Left lung (tissue), 4 donors: ENCODE measurements at regions not wholly inside any gene's neighbourhood (a gene's known extent, or its start where the extent isn't known, plus 50 kb on each side); places are given as distances from the start of the nearest gene placed in this dataset.
A peak's percentile ranks its signal among the peaks of the same experiment; 100 is the strongest.

ENCODE experiments used
- ATAC-seq: fragments of 200-7000 bp; cut with Tn5 transposase; one replicate; pipeline ENCODE4 v1.9.1; 2020; ENCODE audit warnings: moderate library complexity
- DNase-seq, 4 donors: peaks; one replicate each; pipeline ENCODE4 v3.0.0-alpha.2; 2013 to 2020
- H3K27ac ChIP-seq, 2 donors: fragments of 200-600 bp; sonication (generic) in 1 of 2; one replicate each; pipeline versions ENCODE4 v1.5.0 to v1.8.0; 2020 to 2021
- H3K27me3 ChIP-seq, 2 donors: fragments of 200-600 bp; sonication (generic) in 1 of 2; one replicate each; pipeline versions ENCODE4 v1.5.0 to v1.8.0; 2020 to 2021
- H3K36me3 ChIP-seq, 2 donors: fragments of 200-600 bp; sonication (generic) in 1 of 2; one replicate each; pipeline versions ENCODE4 v1.5.0 to v1.8.0; 2020 to 2021
- H3K4me1 ChIP-seq, 2 donors: fragments of 200-600 bp; one replicate each; pipeline ENCODE4 v1.8.0; 2021
- H3K4me3 ChIP-seq, 2 donors: fragments of 200-600 bp; sonication (generic) in 1 of 2; one replicate each; pipeline versions ENCODE4 v1.5.0 to v1.8.0; 2020 to 2021; ENCODE audit warnings: mild to moderate bottlenecking in 1 of 2
- H3K9me3 ChIP-seq, 2 donors: fragments of 200-600 bp; sonication (generic) in 1 of 2; one replicate each; pipeline versions ENCODE4 v1.5.0 to v1.8.0; 2020 to 2021
- intact Hi-C, 2 donors: fragments of 100-400 bp; cut with DNase I; formaldehyde crosslinking; loops; one replicate each; pipeline versions ENCODE4 v1.11.2 to v1.14.2; 2022
- TF ChIP-seq, protein P1 (sequence below), 2 donors: fragments of 200-600 bp; sonication (generic) in 1 of 2; IDR thresholded peaks; one replicate each; pipeline versions ENCODE4 v1.5.0 to v1.8.0; 2021; ENCODE audit warnings: antibody characterized with exemption in 2 of 2
- donor health status: DM: no; HTN: yes; CAD: no.
- donor health status: DM: no; HTN: no; CAD: no.

DNA sequence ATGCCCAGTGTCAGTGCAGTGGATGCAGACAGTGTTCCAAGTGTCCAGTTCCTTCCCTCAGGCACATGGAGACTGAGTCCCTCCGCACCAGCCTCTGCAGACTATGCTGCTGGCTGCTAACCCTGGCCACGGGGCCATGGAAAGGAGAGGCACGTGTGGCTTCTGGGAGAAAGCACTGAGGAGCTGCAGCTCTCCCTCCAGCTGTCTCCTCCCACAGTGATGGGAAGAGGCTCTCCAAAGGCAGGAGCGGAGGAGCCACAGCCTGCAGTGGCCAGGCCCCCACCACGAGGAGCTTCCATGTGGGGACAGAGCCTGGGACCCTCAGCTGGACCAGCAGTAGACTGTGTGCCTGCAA is 141.1 kb downstream of the NDUFA10 start:
- TF ChIP-seq, protein P1, sequence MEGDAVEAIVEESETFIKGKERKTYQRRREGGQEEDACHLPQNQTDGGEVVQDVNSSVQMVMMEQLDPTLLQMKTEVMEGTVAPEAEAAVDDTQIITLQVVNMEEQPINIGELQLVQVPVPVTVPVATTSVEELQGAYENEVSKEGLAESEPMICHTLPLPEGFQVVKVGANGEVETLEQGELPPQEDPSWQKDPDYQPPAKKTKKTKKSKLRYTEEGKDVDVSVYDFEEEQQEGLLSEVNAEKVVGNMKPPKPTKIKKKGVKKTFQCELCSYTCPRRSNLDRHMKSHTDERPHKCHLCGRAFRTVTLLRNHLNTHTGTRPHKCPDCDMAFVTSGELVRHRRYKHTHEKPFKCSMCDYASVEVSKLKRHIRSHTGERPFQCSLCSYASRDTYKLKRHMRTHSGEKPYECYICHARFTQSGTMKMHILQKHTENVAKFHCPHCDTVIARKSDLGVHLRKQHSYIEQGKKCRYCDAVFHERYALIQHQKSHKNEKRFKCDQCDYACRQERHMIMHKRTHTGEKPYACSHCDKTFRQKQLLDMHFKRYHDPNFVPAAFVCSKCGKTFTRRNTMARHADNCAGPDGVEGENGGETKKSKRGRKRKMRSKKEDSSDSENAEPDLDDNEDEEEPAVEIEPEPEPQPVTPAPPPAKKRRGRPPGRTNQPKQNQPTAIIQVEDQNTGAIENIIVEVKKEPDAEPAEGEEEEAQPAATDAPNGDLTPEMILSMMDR (IDR thresholded peaks at IDR 0.05) = no peak
- no peak for ATAC-seq
- H3K4me1 ChIP-seq = peaks cover 0 to 9% of the 10 kb centered on the region in 2 donors
- H3K36me3 ChIP-seq = no peaks in the 10 kb centered on the region
- no peak overlapping the region for H3K27ac ChIP-seq
- no peak for DNase-seq
- peaks cover 0 to 32% of the 10 kb centered on the region in 2 donors for H3K9me3 ChIP-seq
- H3K27me3 ChIP-seq = peaks cover 0 to 16% of the 10 kb centered on the region in 2 donors
- no peak overlapping the region for H3K4me3 ChIP-seq
- intact Hi-C loops = no loop called here

DNA sequence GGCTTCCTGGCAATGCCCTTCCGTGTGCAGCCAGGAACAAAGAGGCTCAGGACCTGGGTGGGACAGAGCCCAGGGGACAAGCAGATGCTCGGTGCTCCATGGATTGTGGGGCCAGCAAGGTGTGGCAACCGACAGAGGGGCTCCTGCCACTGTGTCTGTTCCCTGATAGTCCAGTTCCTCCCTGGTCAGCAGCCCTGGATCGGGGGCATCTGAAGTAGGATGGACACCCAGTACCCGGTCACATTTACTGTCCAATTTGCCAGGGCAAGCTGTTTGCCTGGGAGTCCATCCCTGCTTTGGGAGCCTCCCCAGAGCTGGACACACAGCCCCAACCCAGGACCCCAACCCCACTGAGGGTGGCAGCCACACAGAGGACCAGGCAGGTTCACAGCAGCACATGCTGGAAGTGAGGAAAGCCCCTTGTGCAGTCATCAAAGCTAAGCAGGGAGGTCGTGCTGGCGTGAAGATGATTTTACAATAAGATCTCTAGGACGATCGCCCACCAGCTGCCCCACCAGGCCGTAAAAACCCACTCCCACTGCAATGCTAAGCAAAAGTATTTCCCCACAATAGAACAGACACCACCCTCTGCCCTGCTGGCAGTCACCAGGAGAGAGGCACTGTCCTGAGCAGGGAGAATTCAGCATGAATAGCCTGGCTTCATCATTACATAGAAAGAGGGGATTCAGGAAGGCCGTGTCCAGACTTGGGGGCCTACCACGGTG is 141.7 kb downstream of the NDUFA10 start:
- H3K9me3 ChIP-seq = peaks cover 0 to 32% of the 10 kb centered on the region in 2 donors
- H3K27ac ChIP-seq = no peak overlapping the region
- H3K4me3 ChIP-seq = no peak overlapping the region
- no peaks in the 10 kb centered on the region for H3K36me3 ChIP-seq
- no peak for ATAC-seq
- TF ChIP-seq, protein P1 (IDR thresholded peaks at IDR 0.05) = no peak
- peaks cover 0 to 16% of the 10 kb centered on the region in 2 donors for H3K27me3 ChIP-seq
- no peak for DNase-seq
- peaks cover 0 to 9% of the 10 kb centered on the region in 2 donors for H3K4me1 ChIP-seq
- intact Hi-C loops = no loop called here

DNA sequence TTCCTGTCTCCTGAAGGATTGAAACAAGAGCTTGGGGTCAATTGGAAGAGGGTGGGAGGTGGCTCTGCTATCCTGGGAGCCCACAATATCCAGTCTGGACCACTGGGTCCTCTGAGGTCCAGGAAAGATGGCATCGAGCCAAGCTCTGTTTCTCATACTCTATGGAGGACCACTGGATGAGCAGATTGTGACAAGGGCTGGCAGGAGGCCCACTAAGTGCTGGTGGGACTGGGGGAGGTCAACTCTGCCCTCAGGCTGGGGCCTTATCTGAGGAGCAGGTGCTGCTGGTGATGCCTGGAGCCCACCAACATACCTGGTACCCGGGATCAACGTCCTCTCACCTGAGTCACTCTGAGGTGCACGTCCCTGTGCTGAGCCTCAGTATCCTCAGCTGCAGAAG is 142.4 kb downstream of the NDUFA10 start:
- Histone ChIP-seq H3K4me3 (no peak overlapping the region), H3K9me3 (peaks cover 0 to 32% of the 10 kb centered on the region in 2 donors), H3K4me1 (peaks cover 0 to 9% of the 10 kb centered on the region in 2 donors), H3K36me3 (no peaks in the 10 kb centered on the region), H3K27me3 (peaks cover 0 to 16% of the 10 kb centered on the region in 2 donors), H3K27ac (no peak overlapping the region)
- TF ChIP-seq, protein P1 (IDR thresholded peaks at IDR 0.05) = no peak
- DNase-seq (no peak), ATAC-seq (no peak)
- intact Hi-C loops = no loop called here

GRCh38 chr2:239882331-239882732 is 142.8 kb downstream of the NDUFA10 start:
- no peak overlapping the region for H3K27ac ChIP-seq
- intact Hi-C loops = no loop called here
- H3K9me3 ChIP-seq = peaks cover 0 to 32% of the 10 kb centered on the region in 2 donors
- H3K36me3 ChIP-seq = no peaks in the 10 kb centered on the region
- ATAC-seq = peak; percentile 95
- TF ChIP-seq, protein P1 (IDR thresholded peaks at IDR 0.05) = peak; percentile 59 to 69
- peaks cover 0 to 9% of the 10 kb centered on the region in 2 donors for H3K4me1 ChIP-seq
- peak in 1 of 4 donors; percentile 64 for DNase-seq
- peaks cover 0 to 16% of the 10 kb centered on the region in 2 donors for H3K27me3 ChIP-seq
- no peak overlapping the region for H3K4me3 ChIP-seq

- Histone ChIP-seq H3K27ac (no peak overlapping the region), H3K4me1 (peaks cover 0 to 9% of the 10 kb centered on the region in 2 donors), H3K9me3 (peaks cover 0 to 31% of the 10 kb centered on the region in 2 donors), H3K27me3 (peaks cover 0 to 16% of the 10 kb centered on the region in 2 donors), H3K4me3 (no peak overlapping the region), H3K36me3 (no peaks in the 10 kb centered on the region)
- DNase-seq (peak in 1 of 4 donors; percentile 21), ATAC-seq (peak; percentile 24)
- intact Hi-C loops = no loop called here
- TF ChIP-seq, protein P1 (IDR thresholded peaks at IDR 0.05) = no peak
Measured at GRCh38 chr2:239881561-239882320, 143.4 kb downstream of the NDUFA10 start.
